ENCODE measurements at regions not wholly inside any gene's neighbourhood (a gene's known extent, or its start where the extent isn't known, plus 50 kb on each side); places are given as distances from the start of the nearest gene placed in this dataset.
"Not testable (repeated sequence)": the region's sequence is repeated elsewhere in the genome, so short reads cannot be mapped to it uniquely, and the experiment has no call there.

GRCh38 chrX:74030766-74031165 lies 178.3 kb upstream of the XIST start:
- POLR2A ChIA-PET; H3K36me3 ChIP-seq (ENCODE audit: control insufficient read depth in 2 of 2, insufficient read depth in 1 of 2, low read length in 2 of 2); H3K4me3 ChIP-seq (ENCODE audit: low read depth, low read length); H3K27ac ChIP-seq (ENCODE audit: extremely low read depth, low read depth, low read length); H3K9me3 ChIP-seq (ENCODE audit: control insufficient read depth, insufficient read depth, low read depth, low read length); H3K4me1 ChIP-seq (ENCODE audit: control insufficient read depth, insufficient read depth, low read length); CTCF ChIA-PET: not testable (repeated sequence)
- TF ChIP-seq ZNF280D (tag by site-specific recombination; IDR thresholded peaks at IDR 0.05) = 0 out of 2 replicates have a peak, but pooled peaks have one; percentile 67
- TF ChIP-seq ZNF146 (tag by site-specific recombination; IDR thresholded peaks at IDR 0.05) = peak; percentile 89

GRCh38 chrX:74025145-74025544 lies 172.6 kb upstream of the XIST start:
- TF ChIP-seq SETDB1 (IDR thresholded peaks at IDR 0.05; ENCODE audit: insufficient read length, low read length) = peak; percentile 78
- TF ChIP-seq ZNF529 (tag by site-specific recombination; IDR thresholded peaks at IDR 0.05; ENCODE audit: insufficient replicate concordance) = peak; percentile 39
- 0 out of 2 replicates have a peak, but pooled peaks have one; percentile 41 for TF ChIP-seq ZNF280D (tag by site-specific recombination; IDR thresholded peaks at IDR 0.05)
- POLR2A ChIA-PET; H3K4me1 ChIP-seq (ENCODE audit: control insufficient read depth, insufficient read depth, low read length): not testable (repeated sequence)

GRCh38 chrX:74023203-74023602 lies 170.7 kb upstream of the XIST start:
- H3K27ac ChIP-seq (ENCODE audit: extremely low read depth, low read depth, low read length) = no peak overlapping the region
- CTCF ChIA-PET = interaction anchor here (0.6 to 2.3 kb wide), 3 partner anchors 7 to 168 kb away, joined by 5 to 9 read pairs (median 6); no protein-coding TSS in a partner anchor
- no peaks in the 10 kb centered on the region for H3K4me1 ChIP-seq (ENCODE audit: control insufficient read depth, insufficient read depth, low read length)
- no peaks in the 10 kb centered on the region for H3K36me3 ChIP-seq (ENCODE audit: control insufficient read depth in 2 of 2, insufficient read depth in 1 of 2, low read length in 2 of 2)
- TF ChIP-seq PRDM6 (tag by site-specific recombination; IDR thresholded peaks at IDR 0.05) (no peak), ZNF311 (tag by site-specific recombination; IDR thresholded peaks at IDR 0.05; ENCODE audit: borderline replicate concordance) (no peak), ZNF747 (tag by site-specific recombination; IDR thresholded peaks at IDR 0.05) (no peak), ZNF132 (tag by site-specific recombination; IDR thresholded peaks at IDR 0.05; ENCODE audit: borderline replicate concordance) (no peak), IKZF3 (tag by site-specific recombination; IDR thresholded peaks at IDR 0.05) (no peak), ZNF146 (tag by site-specific recombination; IDR thresholded peaks at IDR 0.05) (no peak), ZNF629 (tag by site-specific recombination; IDR thresholded peaks at IDR 0.05) (no peak), ZNF610 (tag by site-specific recombination; IDR thresholded peaks at IDR 0.05; ENCODE audit: borderline replicate concordance) (no peak), ZNF426 (tag by site-specific recombination; IDR thresholded peaks at IDR 0.05) (no peak), ZNF777 (tag by site-specific recombination; IDR thresholded peaks at IDR 0.05; ENCODE audit: borderline replicate concordance) (no peak), REST (tag by site-specific recombination; IDR thresholded peaks at IDR 0.05) (no peak)
- H3K9me3 ChIP-seq (ENCODE audit: control insufficient read depth, insufficient read depth, low read depth, low read length) = peaks cover 13% of the 10 kb centered on the region
- no peak overlapping the region for H3K4me3 ChIP-seq (ENCODE audit: low read depth, low read length)
- POLR2A ChIA-PET = no interaction called here

More at GRCh38 chrX:74025145-74025544, 172.6 kb upstream of the XIST start:
- CTCF ChIA-PET = interaction anchor here (1.7 kb wide), 1 partner anchor 9 kb away, joined by 6 read pairs; no protein-coding TSS in a partner anchor
- not testable (repeated sequence) for H3K9me3 ChIP-seq (ENCODE audit: control insufficient read depth, insufficient read depth, low read depth, low read length); H3K4me3 ChIP-seq (ENCODE audit: low read depth, low read length); H3K27ac ChIP-seq (ENCODE audit: extremely low read depth, low read depth, low read length); H3K36me3 ChIP-seq (ENCODE audit: control insufficient read depth in 2 of 2, insufficient read depth in 1 of 2, low read length in 2 of 2)

Measured in HEK293 (cell line).